GM21576 (cell line): ENCODE measurements at regions not wholly inside any gene's neighbourhood (a gene's known extent, or its start where the extent isn't known, plus 50 kb on each side); places are given as distances from the start of the nearest gene placed in this dataset.

Experiments used
- ATAC-seq: cut with Tn5 transposase; IDR thresholded peaks from one replicate; pipeline ENCODE4 v1.9.1; 2021; ENCODE audit warnings: mild to moderate bottlenecking, moderate library complexity; ENCODE audit not compliant: unreplicated experiment

GRCh38 chr4:63526251-63526650 is 883.0 kb downstream of the TECRL start:
- ATAC-seq = no peak

- ATAC-seq = no peak
These were observed 884.5 kb downstream of the TECRL start for GRCh38 chr4:63524764-63525163.

- ATAC-seq = no peak
These were observed 903.4 kb downstream of the TECRL start for GRCh38 chr4:63505714-63506460.

- ATAC-seq = no peak
These were observed 916.0 kb downstream of the TECRL start for GRCh38 chr4:63493265-63493664.

- ATAC-seq = no peak
These were observed 916.7 kb downstream of the TECRL start for GRCh38 chr4:63492515-63492914.

GRCh38 chr4:63464393-63464792 is 944.9 kb downstream of the TECRL start:
- no peak for ATAC-seq

GRCh38 chr4:63460075-63460474 is 949.2 kb downstream of the TECRL start:
- no peak for ATAC-seq

GRCh38 chr4:63459329-63459728 is 949.9 kb downstream of the TECRL start:
- no peak for ATAC-seq

GRCh38 chr4:63458010-63458409 is 951.2 kb downstream of the TECRL start:
- no peak for ATAC-seq

- no peak for ATAC-seq
These were observed 969.0 kb downstream of the TECRL start for GRCh38 chr4:63440236-63440635.

GRCh38 chr4:63430105-63430504 is 979.1 kb downstream of the TECRL start:
- ATAC-seq = no peak

GRCh38 chr4:63396269-63396668 is 1013.0 kb downstream of the TECRL start:
- no peak for ATAC-seq

- ATAC-seq = no peak
These were observed 1015.7 kb downstream of the TECRL start for GRCh38 chr4:63393544-63393943.

GRCh38 chr4:63379750-63380522 is 1029.3 kb downstream of the TECRL start:
- ATAC-seq = no peak

- ATAC-seq = no peak
These were observed 1038.2 kb downstream of the TECRL start for GRCh38 chr4:63371001-63371400.

- ATAC-seq = no peak
These were observed 1047.6 kb downstream of the TECRL start for GRCh38 chr4:63361628-63362027.

- ATAC-seq = no peak
These were observed 1048.2 kb downstream of the TECRL start for GRCh38 chr4:63361066-63361465.

GRCh38 chr4:63349674-63350025 is 1059.6 kb downstream of the TECRL start:
- no peak for ATAC-seq

- ATAC-seq = no peak
These were observed 1060.2 kb downstream of the TECRL start for GRCh38 chr4:63348735-63349673.

GRCh38 chr4:63325140-63325539 is 1084.1 kb downstream of the TECRL start:
- no peak for ATAC-seq

- ATAC-seq = no peak
These were observed 1092.6 kb downstream of the TECRL start for GRCh38 chr4:63316633-63317032.
